Activated CD8-positive, alpha-beta T cell treated with anti-CD3 and anti-CD28 coated beads, Interleukin-2, amount 10 ng/mL, durations not matched to agents 7 days and 5 days (primary cell): ENCODE measurements at regions not wholly inside any gene's neighbourhood (a gene's known extent, or its start where the extent isn't known, plus 50 kb on each side); places are given as distances from the start of the nearest gene placed in this dataset.

Source experiments
- ATAC-seq: fragments of 150-1000 bp; cut with Tn5 transposase; one replicate; pipeline ENCODE4 v1.10.0; 2021; ENCODE audit warnings: moderate library complexity
- CTCF ChIA-PET: fragments of 350-600 bp; sonication (Branson Sonifier 250); formaldehyde crosslinking; loops from one replicate; lab custom pipeline; 2021; ENCODE audit warnings: antibody characterized with exemption; lab: Charles Lee
- POLR2A ChIA-PET: fragments of 350-600 bp; sonication (Branson Sonifier 250); formaldehyde crosslinking; loops from one replicate; lab custom pipeline; 2021; ENCODE audit warnings: antibody characterized with exemption; lab: Charles Lee
- DNase-seq: peaks from one replicate; pipeline ENCODE4 v3.0.0-alpha.2; 2020
- H3K27ac Mint-ChIP-seq: one replicate; pipeline ENCODE4 v1.8.0; 2021; ENCODE audit warnings: mild to moderate bottlenecking, mixed read lengths
- H3K27me3 Mint-ChIP-seq: one replicate; pipeline ENCODE4 v1.8.0; 2021; ENCODE audit warnings: low read depth, mixed read lengths
- H3K36me3 Mint-ChIP-seq: one replicate; pipeline ENCODE4 v1.8.0; 2021; ENCODE audit warnings: low read depth, mixed read lengths
- H3K4me1 Mint-ChIP-seq: one replicate; pipeline ENCODE4 v1.8.0; 2021; ENCODE audit warnings: low read depth, mixed read lengths
- H3K4me3 Mint-ChIP-seq: one replicate; pipeline ENCODE4 v1.8.0; 2021; ENCODE audit warnings: mild to moderate bottlenecking, mixed read lengths
- H3K9me3 Mint-ChIP-seq: one replicate; pipeline ENCODE4 v1.8.0; 2022; ENCODE audit warnings: mixed read lengths; ENCODE audit not compliant: insufficient read depth

DNA sequence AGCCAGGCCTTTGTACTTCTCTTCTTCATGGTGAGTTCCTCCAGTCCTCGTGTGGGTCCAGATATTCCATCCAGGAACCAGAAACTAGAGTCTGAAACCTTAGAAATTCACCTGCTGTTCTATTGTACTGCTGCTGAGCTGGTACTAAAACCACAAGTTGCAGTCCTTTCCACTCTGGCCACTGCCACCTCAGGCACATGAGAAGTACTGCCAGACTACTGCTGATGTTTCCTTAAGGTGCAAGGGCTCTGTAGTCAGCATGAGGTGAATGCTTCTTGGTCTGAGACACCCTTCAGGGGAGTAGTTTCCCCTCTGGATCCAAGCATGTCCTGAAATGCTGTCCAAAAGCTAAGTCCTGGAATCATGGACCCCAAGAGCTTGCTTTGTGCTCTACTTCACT is 399.6 kb upstream of the CT83 start:
- H3K27me3 Mint-ChIP-seq: no peaks in the 10 kb centered on the region
- POLR2A ChIA-PET: no interaction called here

GRCh38 chrX:116841290-116841689 is 378.5 kb upstream of the CT83 start:
- ATAC-seq (no peak), DNase-seq (no peak)
- H3K4me3 Mint-ChIP-seq: no peak overlapping the region
- ChIA-PET CTCF (no interaction called here), POLR2A (no interaction called here)
- no peaks in the 10 kb centered on the region for H3K27me3 Mint-ChIP-seq
- H3K4me1 Mint-ChIP-seq: no peaks in the 10 kb centered on the region
- no peaks in the 10 kb centered on the region for H3K36me3 Mint-ChIP-seq
- H3K27ac Mint-ChIP-seq: no peak overlapping the region
- no peaks in the 10 kb centered on the region for H3K9me3 Mint-ChIP-seq

More for the DNA sequence above, 399.6 kb upstream of the CT83 start:
- no peaks in the 10 kb centered on the region for H3K9me3 Mint-ChIP-seq
- ATAC-seq (no peak), DNase-seq (no peak)
- no peak overlapping the region for H3K4me3 Mint-ChIP-seq
- H3K36me3 Mint-ChIP-seq: no peaks in the 10 kb centered on the region
- CTCF ChIA-PET: no interaction called here
- no peaks in the 10 kb centered on the region for H3K4me1 Mint-ChIP-seq
- H3K27ac Mint-ChIP-seq: no peak overlapping the region

DNA sequence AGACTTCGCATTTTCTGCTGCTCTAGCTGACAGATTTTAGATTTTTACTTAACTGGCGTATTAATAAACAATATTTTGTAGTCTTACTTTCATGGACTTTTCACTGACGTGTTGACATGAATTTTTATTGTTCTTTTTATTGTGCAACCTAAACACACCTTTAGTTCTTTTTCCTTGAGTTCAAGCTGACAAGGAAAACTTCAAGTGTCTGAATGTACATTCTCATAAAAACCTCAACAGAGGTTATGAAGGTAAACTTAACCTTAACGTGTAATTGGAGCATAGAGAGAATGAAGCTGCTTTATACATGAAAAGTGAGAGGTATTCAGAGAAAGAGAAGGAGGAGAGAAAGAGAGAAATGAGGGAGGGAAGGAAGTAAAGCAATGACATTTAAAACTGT is 364.3 kb upstream of the CT83 start:
- CTCF ChIA-PET: no interaction called here
- POLR2A ChIA-PET: no interaction called here
- Mint-ChIP-seq H3K4me1 (no peaks in the 10 kb centered on the region), H3K9me3 (no peaks in the 10 kb centered on the region), H3K36me3 (no peaks in the 10 kb centered on the region), H3K27me3 (no peaks in the 10 kb centered on the region), H3K4me3 (no peak overlapping the region), H3K27ac (no peak overlapping the region)
- DNase-seq: no peak
- no peak for ATAC-seq

DNA sequence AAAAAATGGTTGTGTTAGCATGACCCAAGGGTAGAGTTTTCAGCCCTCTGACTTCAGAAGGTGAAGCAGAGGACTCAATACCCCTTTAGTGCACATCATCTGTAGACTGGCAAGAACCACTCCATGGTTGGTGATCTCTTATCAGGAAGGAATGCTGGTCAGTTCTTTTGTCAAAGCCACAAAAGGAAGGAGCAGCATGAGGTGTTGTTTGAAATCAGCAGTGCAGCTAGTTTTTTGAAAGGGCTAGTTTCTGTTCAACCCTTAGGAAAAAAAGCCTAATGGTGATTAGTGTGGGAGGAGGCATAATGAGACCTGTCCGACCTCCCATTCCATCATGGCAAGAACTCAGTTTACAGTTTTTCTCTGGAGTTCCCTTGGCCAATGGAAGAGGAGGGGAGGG is 362.0 kb upstream of the CT83 start:
- Mint-ChIP-seq H3K27ac (no peak overlapping the region), H3K4me1 (no peaks in the 10 kb centered on the region), H3K36me3 (no peaks in the 10 kb centered on the region), H3K27me3 (no peaks in the 10 kb centered on the region), H3K4me3 (no peak overlapping the region), H3K9me3 (no peaks in the 10 kb centered on the region)
- DNase-seq: no peak
- no peak for ATAC-seq
- CTCF ChIA-PET: no interaction called here
- POLR2A ChIA-PET: no interaction called here

DNA sequence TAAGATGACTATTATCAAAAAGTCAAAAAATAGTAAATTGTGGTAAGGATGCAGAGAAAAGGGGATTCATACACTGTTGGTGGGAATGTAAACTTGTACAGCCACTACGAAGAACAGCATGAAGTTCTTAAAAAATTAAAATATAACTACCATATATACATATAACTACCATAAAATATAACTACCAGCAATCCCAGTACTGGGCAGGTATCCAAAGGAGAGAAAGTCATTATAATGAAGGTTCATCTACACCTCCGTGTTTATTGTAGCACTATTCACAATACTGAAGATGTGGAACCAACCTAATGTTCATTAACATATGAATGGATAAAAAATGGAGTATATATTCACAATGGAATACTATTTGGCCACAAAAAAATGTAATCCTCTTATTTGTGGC is 360.9 kb upstream of the CT83 start:
- Mint-ChIP-seq H3K4me1 (no peaks in the 10 kb centered on the region), H3K9me3 (no peaks in the 10 kb centered on the region), H3K27me3 (no peaks in the 10 kb centered on the region), H3K4me3 (no peak overlapping the region), H3K36me3 (no peaks in the 10 kb centered on the region), H3K27ac (no peak overlapping the region)
- ATAC-seq (no peak), DNase-seq (no peak)
- CTCF ChIA-PET: no interaction called here
- POLR2A ChIA-PET: no interaction called here

GRCh38 chrX:116806288-116806802 is 343.6 kb upstream of the CT83 start:
- H3K36me3 Mint-ChIP-seq: no peaks in the 10 kb centered on the region
- no peak for ATAC-seq
- DNase-seq: no peak
- H3K4me3 Mint-ChIP-seq: no peak overlapping the region
- H3K9me3 Mint-ChIP-seq: no peaks in the 10 kb centered on the region
- no peaks in the 10 kb centered on the region for H3K4me1 Mint-ChIP-seq
- H3K27me3 Mint-ChIP-seq: no peaks in the 10 kb centered on the region
- no peak overlapping the region for H3K27ac Mint-ChIP-seq
- POLR2A ChIA-PET: no interaction called here
- CTCF ChIA-PET: no interaction called here

DNA sequence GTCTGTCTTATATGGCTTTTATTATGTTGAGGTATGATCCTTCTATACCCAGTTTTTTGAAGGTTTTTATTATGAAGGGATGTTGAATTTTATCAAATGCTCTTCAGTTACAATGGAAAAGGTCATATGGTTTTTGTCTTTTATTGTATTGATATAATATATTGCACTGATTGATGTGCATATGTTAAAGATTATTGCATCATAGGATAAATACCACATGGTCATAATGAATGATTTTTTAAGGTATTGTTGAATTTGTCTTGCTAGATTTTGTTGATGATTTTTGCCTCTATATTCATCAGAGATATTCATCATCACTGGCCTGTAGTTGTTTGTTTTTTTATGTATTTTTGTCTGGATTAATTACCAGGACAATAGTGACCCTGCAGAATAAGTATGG is 339.2 kb upstream of the CT83 start:
- H3K9me3 Mint-ChIP-seq: no peaks in the 10 kb centered on the region
- no peak overlapping the region for H3K4me3 Mint-ChIP-seq
- no peaks in the 10 kb centered on the region for H3K4me1 Mint-ChIP-seq
- H3K27ac Mint-ChIP-seq: no peak overlapping the region
- ChIA-PET CTCF (no interaction called here), POLR2A (no interaction called here)
- DNase-seq (no peak), ATAC-seq (no peak)
- no peaks in the 10 kb centered on the region for H3K27me3 Mint-ChIP-seq
- H3K36me3 Mint-ChIP-seq: no peaks in the 10 kb centered on the region

DNA sequence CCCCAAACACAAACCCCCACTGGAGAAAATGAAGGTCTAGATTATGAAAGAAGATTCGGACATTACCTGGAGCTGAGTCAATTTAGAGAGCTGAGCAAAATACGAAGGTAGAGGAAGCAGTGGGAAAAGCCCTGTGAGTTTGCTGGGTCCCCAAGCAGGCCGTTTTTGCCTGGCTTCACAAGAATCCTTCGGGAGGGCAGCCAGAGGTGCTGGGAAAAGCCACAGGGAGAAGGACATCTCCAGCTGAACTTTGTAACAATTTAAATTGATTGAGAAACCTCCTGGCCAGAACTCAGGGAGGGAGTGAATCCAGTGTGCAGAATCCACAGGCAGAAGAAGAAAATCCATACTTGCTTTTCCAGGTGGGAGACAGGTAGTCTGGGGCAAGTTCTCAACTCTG is 319.1 kb upstream of the CT83 start:
- Mint-ChIP-seq H3K4me1 (no peaks in the 10 kb centered on the region), H3K9me3 (no peaks in the 10 kb centered on the region), H3K4me3 (no peak overlapping the region), H3K27ac (no peak overlapping the region), H3K36me3 (no peaks in the 10 kb centered on the region), H3K27me3 (no peaks in the 10 kb centered on the region)
- DNase-seq (no peak), ATAC-seq (no peak)
- ChIA-PET POLR2A (interaction anchor here (0.6 kb wide), 1 partner anchor 256 kb away, joined by 3 read pairs; no protein-coding TSS in a partner anchor), CTCF (no interaction called here)

DNA sequence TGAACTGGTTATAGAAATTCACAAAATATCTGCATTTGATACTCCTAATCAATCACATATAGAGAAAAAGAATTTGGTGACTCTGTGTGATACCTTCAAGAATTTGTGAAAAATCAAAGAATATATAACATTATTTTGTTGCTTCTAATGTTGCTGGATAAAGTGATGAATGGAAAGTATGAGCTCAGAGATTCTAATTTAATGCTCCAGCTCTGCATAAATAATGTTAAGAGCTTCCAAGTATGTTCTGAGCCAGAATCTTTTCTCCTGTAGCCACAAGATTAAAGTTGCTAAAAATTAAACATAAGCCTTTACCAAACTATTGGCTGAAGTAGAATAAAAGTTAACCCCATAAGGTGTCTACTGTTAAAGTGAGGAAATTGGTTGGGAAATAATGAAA is 294.7 kb upstream of the CT83 start:
- H3K36me3 Mint-ChIP-seq: no peaks in the 10 kb centered on the region
- no peaks in the 10 kb centered on the region for H3K9me3 Mint-ChIP-seq
- ChIA-PET CTCF (no interaction called here), POLR2A (no interaction called here)
- no peak for ATAC-seq
- no peak for DNase-seq
- H3K4me1 Mint-ChIP-seq: no peaks in the 10 kb centered on the region
- H3K27me3 Mint-ChIP-seq: no peaks in the 10 kb centered on the region
- no peak overlapping the region for H3K27ac Mint-ChIP-seq
- no peak overlapping the region for H3K4me3 Mint-ChIP-seq

DNA sequence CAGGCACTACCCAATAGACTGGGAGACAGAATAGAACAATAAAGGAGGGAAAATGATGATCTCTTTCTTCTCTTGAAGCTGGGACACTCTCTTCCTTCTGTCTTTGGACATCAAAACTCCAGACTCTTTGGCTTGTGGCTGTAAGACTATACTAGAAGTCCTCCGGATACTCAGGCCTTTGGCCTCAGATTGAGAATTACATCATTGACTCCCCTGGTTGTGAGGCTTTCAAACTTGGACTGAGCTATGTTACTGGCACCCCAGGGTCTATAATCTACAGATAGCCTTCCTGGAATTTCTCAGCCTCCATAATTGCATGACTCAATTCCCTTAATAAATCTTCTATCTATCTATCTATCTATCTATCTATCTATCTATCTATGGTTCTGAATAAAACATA is 294.2 kb upstream of the CT83 start:
- Mint-ChIP-seq H3K27me3 (no peaks in the 10 kb centered on the region), H3K4me3 (no peak overlapping the region), H3K4me1 (no peaks in the 10 kb centered on the region), H3K27ac (no peak overlapping the region), H3K36me3 (no peaks in the 10 kb centered on the region), H3K9me3 (no peaks in the 10 kb centered on the region)
- DNase-seq (no peak), ATAC-seq (no peak)
- CTCF ChIA-PET: no interaction called here
- POLR2A ChIA-PET: no interaction called here

DNA sequence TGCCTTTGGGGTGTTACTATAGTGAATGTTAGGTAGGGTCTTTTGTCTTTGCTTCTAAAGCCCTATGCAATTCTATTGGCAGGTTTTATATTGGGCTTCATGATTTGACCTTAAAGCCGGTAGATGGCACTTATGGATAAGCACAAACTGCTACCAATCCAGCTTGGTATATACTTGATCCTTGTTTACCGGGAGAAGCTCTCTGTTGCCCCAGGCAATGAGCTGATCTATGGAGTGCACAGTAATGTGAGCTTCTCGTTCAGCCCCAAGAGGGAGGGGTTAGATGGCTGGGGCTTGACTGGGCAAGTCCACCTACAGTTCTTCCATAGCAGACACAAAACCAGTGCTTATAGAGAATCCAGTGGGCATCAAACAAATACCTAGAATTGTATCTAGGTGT is 287.2 kb upstream of the CT83 start:
- no peak overlapping the region for H3K27ac Mint-ChIP-seq
- ATAC-seq (no peak), DNase-seq (no peak)
- H3K4me3 Mint-ChIP-seq: no peak overlapping the region
- ChIA-PET CTCF (no interaction called here), POLR2A (no interaction called here)
- no peaks in the 10 kb centered on the region for H3K9me3 Mint-ChIP-seq
- no peaks in the 10 kb centered on the region for H3K4me1 Mint-ChIP-seq
- no peaks in the 10 kb centered on the region for H3K27me3 Mint-ChIP-seq
- H3K36me3 Mint-ChIP-seq: no peaks in the 10 kb centered on the region

GRCh38 chrX:116732214-116732613 is 269.4 kb upstream of the CT83 start:
- Mint-ChIP-seq H3K36me3 (no peaks in the 10 kb centered on the region), H3K4me3 (no peak overlapping the region), H3K4me1 (no peaks in the 10 kb centered on the region), H3K27me3 (no peaks in the 10 kb centered on the region), H3K27ac (no peak overlapping the region), H3K9me3 (no peaks in the 10 kb centered on the region)
- DNase-seq: no peak
- ChIA-PET POLR2A (no interaction called here), CTCF (no interaction called here)
- no peak for ATAC-seq

DNA sequence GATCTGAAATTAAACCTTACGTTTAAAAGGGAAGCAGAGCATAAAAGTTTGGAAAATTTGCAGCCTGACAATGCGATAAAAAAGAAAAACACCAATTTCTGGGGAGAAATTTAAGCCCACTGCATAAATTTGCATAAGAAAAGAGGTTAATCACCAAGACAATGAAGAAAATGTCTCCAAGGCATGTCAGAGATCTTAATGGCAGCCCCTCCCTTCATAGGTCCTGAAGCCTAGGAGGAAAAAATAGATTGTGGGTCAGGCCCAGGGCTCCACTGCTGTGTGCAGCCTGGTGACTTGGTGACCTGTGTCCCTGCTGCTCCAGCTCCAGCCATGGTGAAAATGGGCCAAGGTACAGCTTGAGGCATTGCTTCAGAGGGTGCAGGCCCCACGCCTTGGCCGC is 264.0 kb upstream of the CT83 start:
- Mint-ChIP-seq H3K27me3 (no peaks in the 10 kb centered on the region), H3K36me3 (no peaks in the 10 kb centered on the region), H3K9me3 (no peaks in the 10 kb centered on the region), H3K4me1 (no peaks in the 10 kb centered on the region), H3K27ac (no peak overlapping the region), H3K4me3 (no peak overlapping the region)
- DNase-seq (no peak), ATAC-seq (no peak)
- ChIA-PET CTCF (no interaction called here), POLR2A (no interaction called here)
